ENCODE measurements at regions not wholly inside any gene's neighbourhood (a gene's known extent, or its start where the extent isn't known, plus 50 kb on each side); places are given as distances from the start of the nearest gene placed in this dataset.

- TF ChIP-seq CTCF (IDR thresholded peaks at IDR 0.05; ENCODE audit: insufficient read depth, low read length, poor library complexity, severe bottlenecking): no peak
- TF ChIP-seq EZH2phosphoT487 (conservative IDR thresholded peaks at IDR 0.05; ENCODE audit: low read length): no peak
Observed at GRCh38 chr18:11249391-11249790, 100.0 kb upstream of the PIEZO2 start.

Data from SU-DHL-6 (cell line).